HG03575 (cell line): ENCODE measurements at regions not wholly inside any gene's neighbourhood (a gene's known extent, or its start where the extent isn't known, plus 50 kb on each side); places are given as distances from the start of the nearest gene placed in this dataset.

Source experiments
- ATAC-seq: cut with Tn5 transposase; IDR thresholded peaks from one replicate; pipeline ENCODE4 v1.9.1; 2021; ENCODE audit not compliant: unreplicated experiment, insufficient number of reproducible peaks, low FRiP score; ENCODE audit errors: extremely low read depth

DNA sequence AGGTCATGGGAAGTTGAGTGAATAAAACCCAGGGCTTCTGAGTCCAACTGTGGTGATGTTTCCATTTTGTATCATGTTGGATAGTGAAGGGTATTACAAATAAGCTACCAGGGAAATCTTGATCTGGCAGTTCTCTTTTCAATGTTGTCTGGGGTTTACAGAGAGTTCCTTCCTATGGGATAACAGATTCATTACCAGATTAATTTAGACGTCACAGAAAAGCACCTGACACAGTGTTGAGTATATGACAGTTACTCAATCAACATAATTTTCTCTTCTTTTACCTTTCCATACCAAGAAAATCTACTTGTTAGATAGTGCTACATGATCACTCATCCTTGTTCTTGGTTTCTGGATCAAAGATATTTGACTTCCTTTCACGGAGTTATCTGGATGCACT is 270.9 kb downstream of the ACTL7B start:
- ATAC-seq, result no peak

DNA sequence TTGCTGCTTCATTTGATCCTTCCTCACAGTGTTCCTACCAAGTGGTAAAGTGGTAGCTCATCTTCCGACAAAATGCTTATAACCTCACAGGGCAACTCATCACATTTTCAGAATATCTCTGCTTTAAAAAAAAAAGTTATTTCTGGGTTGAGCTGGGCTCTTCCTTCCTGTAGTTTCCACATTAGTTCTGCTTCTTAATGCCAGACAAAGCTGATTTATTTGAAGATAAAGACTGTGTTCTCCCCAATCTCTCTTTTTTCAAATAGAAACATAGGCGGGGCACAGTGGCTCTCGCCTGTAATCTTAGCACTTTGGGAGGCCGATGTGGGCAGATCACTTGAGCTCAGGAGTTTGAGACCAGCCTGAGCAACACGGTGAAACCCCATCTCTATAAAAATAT is 273.1 kb downstream of the ACTL7B start:
- no peak for ATAC-seq

GRCh38 chr9:108579757-108580439 is 275.9 kb downstream of the ACTL7B start:
- ATAC-seq, result no peak

DNA sequence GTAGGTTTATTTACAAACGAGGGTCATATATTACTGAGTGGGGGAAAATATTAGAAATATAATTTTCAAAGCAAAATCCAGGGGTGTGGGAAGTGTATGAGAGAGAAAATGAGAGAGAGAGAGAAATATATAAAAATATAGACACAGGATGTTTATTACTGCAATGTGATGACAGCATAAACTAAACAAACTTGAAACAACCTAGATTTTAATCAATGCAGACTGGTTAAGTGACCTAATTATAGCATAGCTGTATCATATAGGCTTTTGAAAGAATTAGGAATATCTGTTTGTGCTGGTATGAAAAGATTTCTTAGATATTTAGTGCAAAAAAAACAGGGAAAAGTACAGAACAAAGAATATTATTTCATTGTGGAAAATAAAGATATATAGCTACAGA is 280.5 kb downstream of the ACTL7B start:
- no peak for ATAC-seq

- ATAC-seq, result no peak
Measured at GRCh38 chr9:108569624-108570023, 286.2 kb downstream of the ACTL7B start.

DNA sequence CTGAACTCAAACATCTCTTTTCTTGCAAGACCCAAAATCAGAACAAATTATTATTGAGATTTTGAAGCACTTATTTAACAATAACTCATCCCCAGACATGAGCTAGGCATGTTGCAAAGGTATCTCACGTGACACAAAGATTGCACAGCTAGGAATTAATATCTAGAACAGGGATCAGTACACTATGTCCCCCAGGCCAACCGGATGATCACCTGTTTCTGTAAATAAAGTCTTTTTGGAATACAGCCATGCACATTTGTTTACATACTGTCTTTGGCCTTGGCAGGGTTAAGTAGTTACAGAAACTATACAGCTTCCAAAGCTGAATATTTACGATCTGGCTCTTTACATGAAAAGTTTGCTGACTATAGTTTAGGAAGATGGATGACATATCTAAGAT is 287.7 kb downstream of the ACTL7B start:
- no peak for ATAC-seq

DNA sequence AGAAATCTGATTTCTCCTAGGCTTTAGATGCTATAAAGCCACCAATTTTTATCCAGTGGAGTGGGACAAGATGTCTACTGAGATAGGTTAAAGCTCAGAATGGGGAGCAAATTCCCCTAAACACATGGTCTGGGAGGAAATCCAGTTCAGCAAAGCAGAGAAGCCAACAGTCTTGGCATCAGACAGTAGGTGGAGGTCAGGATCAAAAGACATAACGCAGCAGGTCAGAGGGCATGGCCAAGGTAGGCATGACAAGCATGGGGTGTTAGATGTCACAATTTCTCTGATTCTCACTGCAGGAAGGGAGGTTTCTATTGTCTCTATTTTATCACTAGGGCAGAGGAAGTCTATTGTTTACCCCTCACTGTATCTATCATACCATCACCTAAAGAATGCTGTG is 288.2 kb downstream of the ACTL7B start:
- ATAC-seq, result no peak

DNA sequence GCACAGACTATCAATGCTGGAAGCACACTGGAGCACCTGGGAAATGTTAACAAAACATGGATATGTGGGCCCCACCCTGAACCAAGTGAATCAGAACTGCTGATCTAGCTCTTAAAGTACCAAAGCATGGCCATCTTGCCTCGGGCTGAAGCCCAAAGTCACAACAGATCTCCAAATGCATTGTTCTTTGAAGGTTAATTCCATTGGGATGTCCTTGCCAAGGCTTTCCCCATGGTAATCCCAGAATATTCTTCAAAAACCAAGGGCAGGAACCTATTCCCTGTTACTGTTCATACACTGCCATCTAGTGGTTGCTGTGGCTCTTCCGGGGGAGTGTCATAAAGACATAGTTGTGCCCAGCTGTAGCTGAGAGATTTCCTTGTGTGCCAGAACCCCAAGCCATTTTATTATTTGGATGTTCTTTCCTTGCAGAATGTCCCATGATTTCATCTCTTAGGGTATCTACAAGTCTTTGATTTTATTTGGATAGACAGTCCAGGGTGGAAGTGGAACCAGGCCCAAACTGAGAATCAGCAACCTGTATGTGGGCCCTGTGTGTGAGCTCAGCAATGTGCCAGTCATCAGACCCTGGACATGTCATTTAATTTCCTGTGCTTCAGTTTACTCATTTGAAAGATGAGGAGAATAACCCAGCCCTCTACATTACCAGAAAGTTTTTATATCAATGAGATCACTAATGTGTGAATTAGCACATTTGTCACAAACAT is 290.0 kb downstream of the ACTL7B start:
- no peak for ATAC-seq

DNA sequence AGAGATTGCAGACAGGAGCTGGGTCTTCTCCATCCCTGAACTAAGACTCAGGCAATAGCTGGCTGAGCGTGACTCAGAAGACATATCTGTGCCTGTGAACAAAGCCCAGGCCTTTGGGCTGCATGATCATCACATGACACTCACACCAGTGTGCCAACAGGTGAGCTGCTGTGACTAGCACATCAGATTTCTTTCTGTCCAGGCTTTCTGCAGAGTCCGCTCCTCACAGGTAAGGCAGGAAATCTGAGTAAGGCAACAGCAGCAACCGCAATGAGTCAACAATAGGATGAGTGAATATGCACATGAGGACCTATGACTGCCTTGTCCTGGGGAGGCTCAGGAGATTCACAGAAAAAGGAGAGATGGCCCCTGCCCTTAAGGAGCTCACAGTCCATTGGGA is 293.6 kb downstream of the ACTL7B start:
- ATAC-seq, result no peak

GRCh38 chr9:108559432-108559831 is 296.4 kb downstream of the ACTL7B start:
- no peak for ATAC-seq

GRCh38 chr9:108554831-108555230 is 301.0 kb downstream of the ACTL7B start:
- ATAC-seq, result no peak

DNA sequence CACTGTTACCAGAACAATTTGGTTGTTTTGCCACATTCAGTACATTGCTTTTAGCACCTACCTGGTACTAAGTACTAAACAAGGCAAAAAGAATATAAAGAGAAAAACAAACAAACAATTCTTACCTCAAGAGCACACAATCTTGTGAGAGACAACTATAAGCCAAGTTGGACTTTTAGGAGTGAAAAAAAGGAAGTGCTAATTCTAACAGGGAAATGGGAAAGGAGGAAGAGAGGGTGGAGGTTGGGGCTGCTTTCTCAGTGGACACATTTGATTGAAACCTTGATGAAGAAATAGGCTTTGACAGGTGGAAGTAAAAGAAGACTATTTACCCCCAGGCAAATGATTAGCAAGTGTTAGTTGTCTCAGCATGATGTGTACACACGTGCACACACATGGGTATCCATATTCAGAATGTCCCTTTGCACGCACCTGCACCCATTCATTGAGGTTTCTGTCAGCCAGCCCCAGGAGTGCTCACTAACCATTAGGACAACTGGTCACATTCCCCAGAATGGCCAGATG is 302.6 kb downstream of the ACTL7B start:
- ATAC-seq, result no peak

DNA sequence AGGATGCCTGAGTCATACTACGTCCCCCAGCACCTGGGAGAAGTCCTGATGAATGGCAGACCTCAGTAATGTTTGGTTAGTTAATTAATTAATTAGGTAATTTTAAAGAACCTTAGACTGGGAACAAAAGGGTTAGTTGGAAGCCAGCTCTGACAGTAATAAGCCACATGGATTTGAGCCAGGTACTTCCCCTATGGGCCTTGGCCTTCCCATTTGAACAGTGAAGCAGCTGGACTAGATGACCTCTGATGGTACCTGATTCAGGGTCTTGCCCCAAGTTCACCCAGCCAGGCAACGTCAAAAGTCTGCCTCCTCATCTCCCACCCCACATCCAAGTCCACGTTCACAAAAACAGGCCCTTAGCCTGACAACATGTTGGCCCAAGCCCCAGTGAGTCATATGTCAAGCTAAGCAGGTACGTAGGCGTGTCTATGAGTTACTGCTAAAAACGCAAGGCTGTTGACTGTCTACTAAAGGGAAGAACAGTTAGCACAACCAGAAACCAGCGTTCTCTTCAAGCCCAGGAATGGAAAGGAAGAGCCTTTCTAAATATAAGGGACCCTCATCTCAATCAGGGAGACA is 303.2 kb downstream of the ACTL7B start:
- no peak for ATAC-seq

GRCh38 chr9:108551030-108551841 is 304.6 kb downstream of the ACTL7B start:
- ATAC-seq, result no peak

DNA sequence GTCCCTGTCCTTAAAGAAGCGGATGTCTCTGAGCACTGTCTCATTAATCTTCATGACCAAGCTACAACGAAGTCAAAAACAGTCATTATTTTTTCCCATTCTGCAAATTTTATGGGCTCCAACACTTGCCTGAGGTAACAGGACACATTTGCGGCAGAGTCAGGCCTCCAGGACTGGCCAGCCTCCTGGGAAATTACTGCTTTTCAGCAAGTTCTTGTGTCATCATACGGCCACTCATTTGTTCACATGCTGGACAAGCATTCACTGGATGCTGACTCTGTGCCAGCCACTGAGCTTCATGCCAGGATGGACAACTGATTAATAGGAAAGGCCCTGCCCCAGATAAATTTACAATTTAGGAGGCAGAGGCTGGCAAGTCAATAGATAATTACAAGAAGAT is 305.7 kb downstream of the ACTL7B start:
- no peak for ATAC-seq

DNA sequence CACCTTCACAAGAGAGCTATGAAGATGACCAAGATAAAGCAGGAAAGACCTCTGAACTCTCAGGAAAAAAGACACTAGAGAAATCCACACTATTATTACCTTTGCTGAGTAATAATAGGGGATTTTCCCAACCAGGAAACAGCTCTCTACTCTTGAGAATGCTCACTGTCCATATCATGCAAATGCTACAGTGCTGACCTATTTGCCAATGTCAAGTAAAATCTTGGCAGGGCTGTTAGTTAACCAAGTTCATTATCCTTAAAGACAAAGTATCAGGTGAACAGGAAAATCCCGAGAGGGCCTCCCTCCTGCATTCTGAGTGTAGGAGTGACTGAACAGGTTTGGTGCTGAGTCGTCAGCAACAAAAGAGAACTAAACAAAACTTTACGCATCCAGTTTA is 306.6 kb downstream of the ACTL7B start:
- no peak for ATAC-seq

GRCh38 chr9:108547411-108548135 is 308.2 kb downstream of the ACTL7B start:
- no peak for ATAC-seq

- no peak for ATAC-seq
Measured at GRCh38 chr9:108546215-108546614, 309.6 kb downstream of the ACTL7B start.

DNA sequence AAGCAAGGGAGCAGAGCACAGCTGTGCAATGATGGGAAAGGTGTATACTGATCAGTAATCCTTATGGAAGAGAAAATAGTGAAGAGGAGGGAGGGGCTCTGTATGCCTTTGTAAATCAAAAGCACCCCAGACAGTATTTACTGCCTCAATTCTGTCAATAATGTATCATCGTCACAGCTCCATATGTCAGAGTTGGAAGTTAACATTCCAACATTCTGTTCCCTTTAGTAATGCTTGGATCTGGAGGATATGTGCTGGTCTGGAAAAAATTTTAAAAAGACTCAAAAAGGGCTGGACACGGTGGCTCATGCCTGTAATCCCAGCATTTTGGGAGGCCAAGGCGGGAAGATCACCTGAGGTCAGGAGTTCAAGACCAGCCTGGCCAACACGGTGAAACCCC is 310.4 kb downstream of the ACTL7B start:
- no peak for ATAC-seq
